ENCODE measurements at regions not wholly inside any gene's neighbourhood (a gene's known extent, or its start where the extent isn't known, plus 50 kb on each side); places are given as distances from the start of the nearest gene placed in this dataset.

DNA sequence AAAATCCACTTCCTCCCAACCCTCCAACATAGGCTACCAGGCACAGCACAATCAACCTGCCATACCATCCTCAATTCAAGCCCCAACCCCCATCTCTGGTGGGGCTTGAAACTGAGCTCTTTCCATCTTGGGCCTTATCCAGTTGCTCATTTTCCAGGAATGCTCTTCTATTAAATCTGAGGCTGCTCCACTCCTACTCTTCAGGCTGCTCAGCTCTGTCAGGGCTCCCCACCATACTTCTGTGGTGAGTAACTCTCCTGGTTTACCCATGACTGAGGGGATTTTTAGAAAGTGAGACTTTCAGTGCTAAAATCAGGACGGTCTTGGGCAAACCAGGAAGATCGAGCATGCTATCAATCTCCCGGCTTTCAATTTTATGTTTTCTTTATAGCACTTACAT, 512.8 kb downstream of the LMO7 start:
- no peak for DNase-seq
- intact Hi-C loops (cut with DNase I; ENCODE audit: low total_unique reads) = no loop called here
- no peak overlapping the region for H3K27ac ChIP-seq
- H3K4me3 ChIP-seq = no peak overlapping the region
- no peaks in the 10 kb centered on the region for H3K36me3 ChIP-seq
- no peaks in the 10 kb centered on the region for H3K9me3 ChIP-seq
- no peaks in the 10 kb centered on the region for H3K27me3 ChIP-seq
- H3K4me1 ChIP-seq = no peaks in the 10 kb centered on the region
- TF ChIP-seq, protein P1, sequence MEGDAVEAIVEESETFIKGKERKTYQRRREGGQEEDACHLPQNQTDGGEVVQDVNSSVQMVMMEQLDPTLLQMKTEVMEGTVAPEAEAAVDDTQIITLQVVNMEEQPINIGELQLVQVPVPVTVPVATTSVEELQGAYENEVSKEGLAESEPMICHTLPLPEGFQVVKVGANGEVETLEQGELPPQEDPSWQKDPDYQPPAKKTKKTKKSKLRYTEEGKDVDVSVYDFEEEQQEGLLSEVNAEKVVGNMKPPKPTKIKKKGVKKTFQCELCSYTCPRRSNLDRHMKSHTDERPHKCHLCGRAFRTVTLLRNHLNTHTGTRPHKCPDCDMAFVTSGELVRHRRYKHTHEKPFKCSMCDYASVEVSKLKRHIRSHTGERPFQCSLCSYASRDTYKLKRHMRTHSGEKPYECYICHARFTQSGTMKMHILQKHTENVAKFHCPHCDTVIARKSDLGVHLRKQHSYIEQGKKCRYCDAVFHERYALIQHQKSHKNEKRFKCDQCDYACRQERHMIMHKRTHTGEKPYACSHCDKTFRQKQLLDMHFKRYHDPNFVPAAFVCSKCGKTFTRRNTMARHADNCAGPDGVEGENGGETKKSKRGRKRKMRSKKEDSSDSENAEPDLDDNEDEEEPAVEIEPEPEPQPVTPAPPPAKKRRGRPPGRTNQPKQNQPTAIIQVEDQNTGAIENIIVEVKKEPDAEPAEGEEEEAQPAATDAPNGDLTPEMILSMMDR (IDR thresholded peaks at IDR 0.05) = no peak
- TF ChIP-seq POLR2A (IDR thresholded peaks at IDR 0.05) = no peak

- no peaks in the 10 kb centered on the region for H3K9me3 ChIP-seq
- no peak overlapping the region for H3K27ac ChIP-seq
- DNase-seq = no peak
- H3K4me1 ChIP-seq = no peaks in the 10 kb centered on the region
- no peak overlapping the region for H3K4me3 ChIP-seq
- intact Hi-C loops (cut with DNase I; ENCODE audit: low total_unique reads) = no loop called here
- no peak for TF ChIP-seq POLR2A (IDR thresholded peaks at IDR 0.05)
- TF ChIP-seq, protein P1 (IDR thresholded peaks at IDR 0.05) = no peak
- no peaks in the 10 kb centered on the region for H3K27me3 ChIP-seq
- no peaks in the 10 kb centered on the region for H3K36me3 ChIP-seq
Observed at GRCh38 chr13:76148374-76148773, 512.2 kb downstream of the LMO7 start.

GRCh38 chr13:76132532-76132931, 496.4 kb downstream of the LMO7 start:
- H3K4me3 ChIP-seq = no peak overlapping the region
- no peak overlapping the region for H3K27ac ChIP-seq
- H3K27me3 ChIP-seq = no peaks in the 10 kb centered on the region
- no peaks in the 10 kb centered on the region for H3K9me3 ChIP-seq
- intact Hi-C loops (cut with DNase I; ENCODE audit: low total_unique reads) = no loop called here
- no peaks in the 10 kb centered on the region for H3K36me3 ChIP-seq
- no peaks in the 10 kb centered on the region for H3K4me1 ChIP-seq
- no peak for DNase-seq
- TF ChIP-seq, protein P1 (IDR thresholded peaks at IDR 0.05) = no peak
- TF ChIP-seq POLR2A (IDR thresholded peaks at IDR 0.05) = no peak

DNA sequence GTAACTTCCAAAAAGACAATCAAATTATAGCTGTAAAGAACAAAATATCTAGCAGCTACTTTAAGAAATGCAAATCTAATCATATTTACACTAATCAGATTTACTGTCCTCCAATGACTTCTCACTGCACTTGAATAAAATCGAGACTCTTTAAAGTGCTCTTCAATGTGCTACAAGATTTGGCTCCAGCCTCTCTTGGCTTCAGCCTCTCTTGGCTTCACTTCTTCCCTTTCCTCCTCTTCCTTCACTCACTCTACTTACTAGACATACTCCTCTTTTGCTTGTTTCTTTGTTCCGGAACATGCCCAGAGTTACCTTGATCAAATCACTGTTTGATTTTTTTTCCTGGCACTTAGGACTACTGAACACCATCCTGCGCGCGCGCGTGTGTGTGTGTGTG, 495.4 kb downstream of the LMO7 start:
- no peak for DNase-seq
- Histone ChIP-seq H3K4me1 (no peaks in the 10 kb centered on the region), H3K27me3 (no peaks in the 10 kb centered on the region), H3K36me3 (no peaks in the 10 kb centered on the region), H3K27ac (no peak overlapping the region), H3K9me3 (no peaks in the 10 kb centered on the region), H3K4me3 (no peak overlapping the region)
- intact Hi-C loops (cut with DNase I; ENCODE audit: low total_unique reads) = no loop called here
- TF ChIP-seq POLR2A (IDR thresholded peaks at IDR 0.05) = no peak
- TF ChIP-seq, protein P1 (IDR thresholded peaks at IDR 0.05) = no peak

DNA sequence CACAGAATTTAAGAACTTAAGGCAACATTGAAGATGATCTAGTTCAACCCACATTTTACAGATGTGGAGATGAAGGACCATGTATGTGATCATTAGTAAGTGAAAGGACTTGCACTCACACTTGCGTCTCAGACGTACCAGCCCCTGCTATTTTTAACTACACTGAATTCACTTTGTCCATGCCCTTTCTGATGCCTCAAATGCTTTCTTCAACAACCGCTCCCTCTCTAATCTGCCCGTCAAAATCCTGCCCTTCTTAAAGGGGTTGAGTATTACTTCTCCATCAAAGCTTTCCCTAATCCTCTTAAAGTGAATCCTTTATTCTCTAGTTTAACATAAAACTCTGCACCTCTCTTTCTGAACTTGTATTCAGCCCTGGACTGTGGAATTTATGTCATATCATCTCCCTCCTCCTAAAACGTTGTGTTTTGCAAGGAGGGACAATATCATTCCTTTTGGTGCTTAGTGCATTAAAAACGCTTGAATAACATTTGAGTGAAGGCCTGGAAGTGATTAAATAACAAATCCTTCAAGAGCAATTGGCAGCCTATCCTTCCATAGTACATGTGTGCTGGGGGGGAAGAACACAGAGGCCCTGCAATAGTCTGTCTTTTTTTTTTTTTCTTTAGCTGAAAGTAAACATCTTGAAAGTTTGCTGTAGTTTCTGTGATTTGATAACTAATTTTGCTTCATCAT, 493.3 kb downstream of the LMO7 start:
- no peaks in the 10 kb centered on the region for H3K4me1 ChIP-seq
- H3K4me3 ChIP-seq = no peak overlapping the region
- no peak overlapping the region for H3K27ac ChIP-seq
- H3K36me3 ChIP-seq = no peaks in the 10 kb centered on the region
- intact Hi-C loops (cut with DNase I; ENCODE audit: low total_unique reads) = no loop called here
- no peaks in the 10 kb centered on the region for H3K27me3 ChIP-seq
- TF ChIP-seq, protein P1 (IDR thresholded peaks at IDR 0.05) = no peak
- no peak for TF ChIP-seq POLR2A (IDR thresholded peaks at IDR 0.05)
- no peaks in the 10 kb centered on the region for H3K9me3 ChIP-seq
- DNase-seq = no peak
